GM19455 (cell line): ENCODE measurements at regions not wholly inside any gene's neighbourhood (a gene's known extent, or its start where the extent isn't known, plus 50 kb on each side); places are given as distances from the start of the nearest gene placed in this dataset.
"Not testable (repeated sequence)": the region's sequence is repeated elsewhere in the genome, so short reads cannot be mapped to it uniquely, and the experiment has no call there.

Source experiments
- ATAC-seq: cut with Tn5 transposase; IDR thresholded peaks from one replicate; pipeline ENCODE4 v1.9.1; 2021; ENCODE audit not compliant: unreplicated experiment

GRCh38 chr4:82301390-82301789 is 72.4 kb downstream of the HNRNPD start:
- not testable (repeated sequence) for ATAC-seq

GRCh38 chr4:82293304-82293703 is 80.5 kb downstream of the HNRNPD start:
- peak; percentile 99 for ATAC-seq

GRCh38 chr4:82287720-82288119 is 86.1 kb downstream of the HNRNPD start:
- ATAC-seq = no peak

GRCh38 chr4:82284858-82285805 is 88.7 kb downstream of the HNRNPD start:
- ATAC-seq = peak; percentile 100

GRCh38 chr4:82284475-82284857 is 89.3 kb downstream of the HNRNPD start:
- no peak for ATAC-seq

GRCh38 chr4:82282875-82283274 is 90.9 kb downstream of the HNRNPD start:
- no peak for ATAC-seq

DNA sequence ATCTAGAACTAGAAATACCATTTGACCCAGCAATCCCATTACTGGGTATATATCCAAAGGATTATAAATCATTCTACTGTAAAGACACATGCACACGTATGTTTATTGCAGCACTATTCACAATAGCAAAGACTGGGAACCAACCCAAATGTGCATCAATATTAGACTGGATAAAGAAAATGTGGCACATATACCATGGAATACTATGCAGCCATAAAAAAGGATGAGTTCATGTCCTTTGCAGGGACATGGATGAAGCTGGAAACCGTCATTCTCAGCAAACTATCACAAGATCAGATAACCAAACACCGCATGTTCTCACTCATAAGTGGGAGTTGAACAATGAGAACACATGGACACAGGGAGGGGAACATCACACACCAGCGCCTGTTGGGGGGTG is 94.2 kb downstream of the HNRNPD start:
- not testable (repeated sequence) for ATAC-seq

- ATAC-seq = no peak
Observed at GRCh38 chr4:82276332-82276640, 97.5 kb downstream of the HNRNPD start.

DNA sequence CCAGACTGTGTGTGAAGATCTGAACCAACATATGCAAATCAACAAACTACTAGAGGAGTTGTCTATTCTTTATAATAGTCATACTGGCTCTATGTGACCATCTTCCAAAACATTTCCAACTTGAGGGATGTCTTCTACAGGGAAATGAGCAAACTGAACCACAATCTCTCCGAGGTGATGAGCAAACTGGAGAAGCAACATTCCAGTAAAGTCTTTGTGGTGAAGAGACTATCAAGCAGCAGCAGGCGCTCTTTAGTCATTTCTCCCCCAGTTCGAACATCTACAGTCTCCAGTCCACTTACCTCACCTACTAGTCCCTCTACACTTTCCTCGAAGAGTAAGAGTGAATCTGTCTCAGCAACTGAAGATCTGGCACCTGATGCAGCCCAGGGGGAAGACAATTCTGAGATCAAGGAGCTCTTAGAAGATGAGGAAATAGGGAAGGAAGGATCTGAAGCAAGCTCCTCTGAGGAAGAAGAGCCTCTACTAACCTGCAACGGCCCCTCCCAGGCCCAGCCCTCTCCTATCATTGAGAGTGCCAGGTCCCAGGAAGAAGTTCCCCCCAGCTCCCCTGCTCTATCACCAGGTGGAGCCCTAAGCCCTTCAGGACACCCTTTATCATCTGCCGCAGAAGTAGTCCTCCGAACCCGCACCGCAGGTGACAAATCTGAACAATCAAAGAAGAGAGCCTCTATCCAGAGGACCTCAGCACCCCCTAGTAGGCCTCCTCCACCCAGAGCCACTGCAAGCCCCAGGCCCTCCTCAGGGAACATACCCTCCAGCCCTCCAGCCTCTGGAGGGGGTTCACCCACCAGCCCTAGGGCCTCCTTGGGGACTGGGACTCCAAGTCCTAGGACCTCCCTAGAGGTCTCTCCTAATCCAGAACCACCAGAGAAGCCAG is 98.1 kb downstream of the HNRNPD start:
- no peak for ATAC-seq

DNA sequence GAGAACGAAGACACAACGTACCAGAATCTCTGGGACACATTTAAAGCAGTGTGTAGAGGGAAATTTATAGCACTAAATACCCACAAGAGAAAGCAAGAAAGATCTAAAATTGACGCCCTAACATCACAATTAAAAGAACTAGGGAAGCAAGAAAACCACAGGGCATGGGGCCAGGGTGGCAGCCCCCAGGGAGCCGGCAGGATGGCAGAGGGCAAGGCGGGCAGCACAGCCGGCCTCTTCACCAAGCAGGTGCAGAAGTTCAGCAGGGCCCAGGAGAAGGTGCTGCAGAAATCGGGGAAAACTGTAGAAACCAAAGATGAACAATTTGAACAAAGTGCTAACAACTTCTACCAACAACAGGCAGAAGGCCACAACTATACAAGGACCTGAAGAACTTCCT is 99.1 kb downstream of the HNRNPD start:
- not testable (repeated sequence) for ATAC-seq

GRCh38 chr4:82272523-82272922 is 101.3 kb downstream of the HNRNPD start:
- not testable (repeated sequence) for ATAC-seq

DNA sequence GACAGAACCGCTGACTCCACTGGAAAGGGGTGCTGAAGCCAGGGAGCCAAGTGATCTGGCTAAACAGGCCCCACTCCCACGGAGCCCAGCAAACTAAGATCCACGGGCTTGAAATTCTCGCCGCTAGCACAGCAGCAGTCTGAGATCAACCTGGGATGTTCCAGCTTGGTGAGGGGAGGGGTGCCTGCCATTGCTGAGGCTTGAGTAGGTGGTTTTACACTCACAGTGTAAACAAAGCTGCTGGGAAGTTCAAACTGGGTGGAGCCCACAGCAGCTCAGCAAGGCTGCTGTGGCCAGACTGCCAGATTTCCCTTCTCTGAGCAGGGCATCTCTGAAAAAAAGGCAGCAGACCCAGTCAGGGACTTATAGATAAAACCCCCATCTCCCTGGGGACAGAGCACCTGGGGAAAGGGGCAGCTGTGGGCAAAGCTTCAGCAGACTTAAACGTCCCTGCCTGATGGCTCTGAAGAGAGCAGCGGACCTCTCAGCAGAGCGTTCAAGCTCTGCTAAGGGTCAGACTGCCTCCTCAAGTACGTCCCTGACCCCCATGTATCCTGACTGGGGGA is 101.8 kb downstream of the HNRNPD start:
- ATAC-seq = not testable (repeated sequence)

GRCh38 chr4:82268826-82269193 is 105.0 kb downstream of the HNRNPD start:
- ATAC-seq = no peak

DNA sequence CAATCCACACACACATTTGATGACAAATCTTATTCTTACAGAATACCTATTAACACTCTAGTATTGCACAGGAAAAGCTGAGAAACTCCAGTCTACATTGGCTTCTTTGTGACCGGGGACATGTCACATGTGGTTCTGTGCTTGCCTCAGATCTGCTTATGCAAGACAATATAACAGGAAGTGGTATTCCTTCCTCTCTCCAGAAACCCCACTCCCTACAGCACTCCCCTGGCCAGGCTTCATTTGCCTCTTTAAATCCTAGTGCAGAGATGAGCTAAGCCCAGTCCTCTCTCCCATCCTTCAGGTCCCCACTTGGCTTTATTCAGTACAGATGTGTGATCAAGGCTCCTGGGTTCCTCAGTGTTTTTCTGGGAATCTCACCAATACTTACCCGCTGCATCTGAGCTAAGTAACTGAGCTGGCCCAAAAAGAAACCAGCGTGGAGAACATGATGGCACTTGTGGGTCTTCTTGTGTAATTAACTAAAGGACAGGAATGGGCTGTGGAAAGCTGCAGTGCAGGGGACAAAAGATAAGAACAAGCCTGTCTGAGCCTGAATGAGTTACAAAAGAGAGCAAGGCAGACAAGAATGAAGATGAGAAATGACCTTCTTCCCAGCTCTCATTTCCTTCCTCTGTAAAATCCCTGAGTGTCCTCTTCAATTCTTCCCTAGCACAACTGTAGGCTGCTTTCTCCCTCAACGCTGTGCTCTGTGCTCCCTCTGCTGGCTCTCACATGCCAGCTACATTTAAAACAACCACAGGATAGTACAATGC is 105.6 kb downstream of the HNRNPD start:
- peak; percentile 80 for ATAC-seq

DNA sequence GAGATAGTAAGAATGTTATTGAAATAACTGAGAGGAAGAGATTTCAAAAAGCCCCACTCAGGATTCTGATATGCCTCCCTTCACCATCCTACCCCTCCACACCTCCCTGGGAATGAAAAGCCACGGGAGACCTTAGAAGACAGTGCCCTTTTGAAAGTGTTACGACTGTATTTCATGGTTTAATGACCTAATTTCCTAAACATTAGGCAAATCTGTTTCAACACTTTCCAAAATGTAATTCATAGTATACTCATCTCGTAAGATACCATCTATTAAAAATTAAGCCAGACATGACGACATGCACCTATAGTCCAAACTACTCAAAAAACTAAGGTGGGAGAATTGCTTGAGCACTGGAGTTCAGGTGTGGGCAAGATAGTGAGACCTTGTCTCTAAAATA is 106.3 kb downstream of the HNRNPD start:
- ATAC-seq = no peak

GRCh38 chr4:82266345-82266744 is 107.4 kb downstream of the HNRNPD start:
- ATAC-seq = no peak

DNA sequence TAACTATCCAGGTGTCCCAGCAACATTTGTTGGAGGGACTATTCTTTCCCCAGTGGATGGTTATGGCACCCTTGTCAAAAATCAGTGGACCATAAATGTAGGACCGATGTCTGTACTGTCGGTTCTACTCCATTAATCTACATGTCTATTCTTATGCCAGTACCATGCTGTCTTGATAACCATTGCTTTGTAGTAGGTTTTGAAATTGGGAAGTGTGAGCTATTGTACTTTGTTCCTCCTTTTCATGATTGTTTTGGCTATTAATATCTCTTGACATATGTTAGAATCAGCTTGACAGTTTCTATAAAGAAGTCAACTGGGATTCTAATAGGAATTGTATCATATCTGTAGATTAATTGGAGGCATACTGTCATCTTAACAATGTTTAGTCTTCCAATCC is 112.7 kb downstream of the HNRNPD start:
- no peak for ATAC-seq

GRCh38 chr4:82260632-82261031 is 113.2 kb downstream of the HNRNPD start:
- ATAC-seq = no peak

- no peak for ATAC-seq
Observed at GRCh38 chr4:82256718-82257117, 117.1 kb downstream of the HNRNPD start.

DNA sequence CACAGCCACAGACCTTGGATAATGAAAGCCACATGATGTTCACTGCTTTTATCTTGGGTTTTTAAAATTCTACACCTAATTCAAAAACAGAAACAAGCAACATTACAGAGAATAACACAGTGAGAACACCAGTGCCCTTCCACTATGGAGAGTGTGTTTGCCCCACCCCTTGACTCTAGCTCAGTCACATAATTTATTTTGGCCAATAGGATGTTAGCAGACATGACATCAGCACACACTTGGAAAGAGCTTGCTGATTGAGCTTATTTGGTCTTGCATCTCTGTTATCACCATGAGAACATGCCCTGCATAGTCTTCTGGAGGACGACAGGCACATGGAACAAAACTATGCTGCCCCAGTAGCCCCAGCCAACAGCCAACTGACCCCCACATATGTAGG is 118.1 kb downstream of the HNRNPD start:
- ATAC-seq = no peak
